Epithelial cell of esophagus (primary cell): ENCODE measurements at regions not wholly inside any gene's neighbourhood (a gene's known extent, or its start where the extent isn't known, plus 50 kb on each side); places are given as distances from the start of the nearest gene placed in this dataset.

Experiments
- DNase-seq: peaks from one replicate; pipeline ENCODE4 v3.0.0; 2010; ENCODE audit warnings: low read depth
- H3K4me3 ChIP-seq: 2 replicates; pipeline ENCODE4 v1.5.1; 2011; ENCODE audit warnings: mild to moderate bottlenecking, low read length, control low read depth
- CTCF ChIP-seq: IDR thresholded peaks from 2 replicates; pipeline ENCODE4 v1.5.1; 2011; ENCODE audit warnings: low read depth, mild to moderate bottlenecking, low read length, control low read depth, inconsistent platforms; ENCODE audit not compliant: insufficient read depth; ENCODE audit errors: missing control alignments

DNA sequence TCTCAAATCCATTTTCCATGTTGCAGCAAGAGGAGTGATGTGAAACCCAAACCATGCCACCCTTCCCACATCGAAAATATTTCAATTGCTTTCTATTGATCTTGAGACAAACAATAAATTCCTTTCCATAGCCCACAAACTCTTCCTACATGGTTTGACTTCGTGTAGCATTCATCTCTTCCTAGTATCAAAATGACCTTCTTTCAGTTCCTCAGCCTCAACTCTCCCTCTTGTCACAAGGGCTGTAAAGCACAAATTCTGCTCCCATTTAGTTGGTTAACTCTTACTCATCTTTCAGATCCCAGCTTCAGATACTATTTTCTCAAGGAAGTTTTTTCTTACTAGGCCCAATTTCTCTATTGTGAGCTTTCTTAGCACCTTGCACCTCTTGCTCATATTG is 99.0 kb downstream of the ZNF281 start:
- TF ChIP-seq CTCF: no peak
- H3K4me3 ChIP-seq: no peak overlapping the region
- DNase-seq: no peak

DNA sequence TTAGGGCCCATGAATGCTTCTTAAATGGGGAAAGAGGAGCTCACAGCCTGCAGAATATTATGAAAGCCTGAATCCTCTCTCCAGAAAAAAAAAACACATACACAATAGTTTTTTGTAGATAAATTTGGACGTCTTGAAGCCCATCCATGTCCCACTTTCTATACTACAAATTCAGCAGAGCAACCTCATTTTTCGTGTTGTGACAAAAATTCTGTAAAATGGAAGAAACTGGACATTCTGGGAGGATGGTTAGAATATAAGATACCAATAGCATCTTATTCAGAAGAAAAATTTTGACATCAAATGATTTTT is 102.1 kb downstream of the ZNF281 start:
- no peak for DNase-seq
- H3K4me3 ChIP-seq: no peak overlapping the region
- no peak for TF ChIP-seq CTCF

DNA sequence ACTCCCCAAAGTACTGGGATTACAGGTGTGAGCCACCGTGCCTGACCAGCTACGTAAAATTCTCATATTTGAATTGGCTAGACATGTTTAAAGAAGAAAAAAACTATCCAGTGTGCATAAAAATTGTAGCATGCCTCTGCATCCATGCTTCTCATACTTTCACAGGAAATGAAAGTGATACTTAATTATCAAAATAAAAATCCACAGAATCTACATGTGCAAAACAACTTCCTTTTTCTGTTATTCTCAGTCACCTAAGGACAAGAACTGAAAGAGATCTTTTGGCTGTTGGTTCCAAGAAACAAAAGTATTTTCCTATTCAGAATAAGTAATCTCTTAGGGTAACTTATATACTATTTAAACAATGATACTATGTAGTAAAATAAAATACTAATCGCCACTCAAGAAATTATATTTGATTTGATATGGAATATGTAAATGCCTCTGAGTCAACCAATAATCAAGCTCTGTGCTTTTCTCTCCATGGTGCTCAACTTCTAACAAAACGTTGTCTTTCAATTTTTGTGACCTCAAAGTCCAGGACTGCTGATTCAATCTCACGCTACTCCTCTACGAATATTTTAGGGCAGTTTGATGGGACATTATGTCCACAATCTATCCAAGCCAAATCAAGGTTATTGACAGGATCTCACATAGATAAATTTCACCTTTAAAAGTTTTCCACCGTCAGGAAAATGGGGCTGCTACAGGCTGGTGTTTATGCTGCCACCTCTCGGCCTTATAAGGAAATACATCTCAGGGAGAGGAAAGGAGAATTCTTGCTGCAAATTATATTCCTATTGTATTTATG is 102.7 kb downstream of the ZNF281 start:
- peak; percentile 59 for DNase-seq
- peak; percentile 87 for TF ChIP-seq CTCF
- no peak overlapping the region for H3K4me3 ChIP-seq

DNA sequence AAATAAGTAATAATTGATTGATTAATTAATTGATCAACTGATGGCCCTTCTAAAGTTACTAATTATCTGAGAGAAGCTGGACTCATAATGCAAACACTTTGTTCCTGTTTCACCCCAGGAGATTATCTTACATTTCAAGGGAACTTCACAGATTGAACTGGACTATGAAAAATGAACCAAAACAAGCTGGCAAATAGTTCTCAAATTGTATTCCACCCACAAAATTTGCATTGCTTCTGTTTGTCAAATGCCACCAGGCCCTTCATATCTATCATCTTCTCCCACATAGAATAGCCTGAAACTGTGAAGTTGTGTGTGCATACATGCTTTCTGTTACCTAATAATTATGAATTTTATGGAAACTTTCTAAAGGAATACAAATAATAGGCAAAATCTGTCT is 104.0 kb downstream of the ZNF281 start:
- no peak for TF ChIP-seq CTCF
- no peak overlapping the region for H3K4me3 ChIP-seq
- DNase-seq: no peak

- TF ChIP-seq CTCF: no peak
- H3K4me3 ChIP-seq: no peak overlapping the region
- DNase-seq: no peak
These were observed 105.7 kb downstream of the ZNF281 start for GRCh38 chr1:200304171-200304570.

- no peak for DNase-seq
- TF ChIP-seq CTCF: no peak
These were observed 106.9 kb downstream of the ZNF281 start for GRCh38 chr1:200302921-200303290.

More at GRCh38 chr1:200302921-200303290, 106.9 kb downstream of the ZNF281 start:
- peak overlapping the region; percentile 68 for H3K4me3 ChIP-seq
